Activated CD4-positive, CD25-positive, alpha-beta regulatory T cell treated with anti-CD3 and anti-CD28 coated beads, Interleukin-2, amount 50 U/mL, for 16 hours (primary cell): ENCODE measurements at regions not wholly inside any gene's neighbourhood (a gene's known extent, or its start where the extent isn't known, plus 50 kb on each side); places are given as distances from the start of the nearest gene placed in this dataset.
A peak's percentile ranks its signal among the peaks of the same experiment; 100 is the strongest.
"Not testable (repeated sequence)": the region's sequence is repeated elsewhere in the genome, so short reads cannot be mapped to it uniquely, and the experiment has no call there.

Source experiments
- DNase-seq: peaks from one replicate; pipeline ENCODE4 v3.0.0-alpha.2; 2020; ENCODE audit warnings: low read depth, low spot score

- DNase-seq: no peak
Measured at GRCh38 chr6:25124216-25124715, 154.9 kb upstream of the CARMIL1 start.

- DNase-seq: no peak
Measured at GRCh38 chr6:25125736-25126135, 153.4 kb upstream of the CARMIL1 start.

- DNase-seq: no peak
Measured at GRCh38 chr6:25127076-25127837, 151.9 kb upstream of the CARMIL1 start.

DNA sequence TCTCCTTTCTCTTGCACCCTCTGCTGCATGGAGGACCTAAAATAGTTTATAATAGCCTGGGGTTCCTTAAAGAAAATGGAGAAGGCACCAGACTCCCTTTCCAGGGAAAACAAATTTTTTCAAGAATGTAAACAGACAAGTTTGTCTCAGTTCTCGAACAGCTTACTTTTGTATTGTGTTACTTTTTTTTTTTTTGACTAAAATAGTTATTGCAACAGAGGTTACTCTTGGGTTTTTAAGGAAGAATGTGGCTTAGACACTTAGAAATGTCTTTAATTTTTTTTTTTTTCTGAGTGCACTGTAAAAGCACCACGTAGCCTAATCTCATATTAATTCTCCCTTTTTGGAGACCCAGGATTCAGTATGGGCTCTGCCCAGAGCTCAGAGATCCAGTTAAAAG, 148.7 kb upstream of the CARMIL1 start:
- DNase-seq: no peak

DNA sequence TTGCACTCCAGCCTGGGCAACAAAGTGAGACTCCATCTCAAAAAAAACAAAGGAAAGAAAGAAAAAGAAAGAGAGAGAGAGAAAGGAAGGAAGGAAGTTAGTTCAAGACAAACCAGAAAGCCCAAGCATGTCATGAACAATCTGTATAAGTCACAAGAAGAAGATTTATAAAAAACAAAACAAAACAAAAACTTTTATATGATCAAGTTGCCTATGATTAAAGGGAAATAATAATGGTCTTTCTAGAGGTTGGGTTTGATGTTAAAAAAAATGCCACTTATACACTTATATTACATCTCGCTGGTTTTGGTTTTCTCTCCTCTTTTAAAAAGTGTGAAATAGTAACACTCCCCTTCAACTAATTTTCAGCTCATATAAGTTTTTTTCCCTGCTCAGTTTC, 146.2 kb upstream of the CARMIL1 start:
- DNase-seq: no peak

GRCh38 chr6:25133568-25133967, 145.6 kb upstream of the CARMIL1 start:
- DNase-seq: no peak

DNA sequence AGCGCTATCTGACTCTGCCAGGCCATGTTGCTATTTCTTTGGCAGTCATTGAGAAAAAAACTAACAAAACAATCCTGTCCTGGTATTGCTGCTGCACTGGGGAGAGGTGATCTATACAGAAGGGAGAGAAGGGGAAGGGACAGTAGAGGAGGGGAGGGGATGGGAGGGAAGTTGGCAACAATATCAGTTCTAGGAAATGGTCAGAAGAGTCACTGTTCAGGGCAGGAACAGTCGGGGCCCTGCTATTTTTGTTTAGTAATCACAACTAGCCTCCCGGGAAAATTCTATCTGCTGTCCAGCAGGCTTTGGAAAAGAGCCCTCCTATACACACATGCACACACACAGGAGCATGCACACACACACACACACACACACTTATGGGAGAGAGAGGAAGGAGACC, 142.3 kb upstream of the CARMIL1 start:
- DNase-seq: no peak

- no peak for DNase-seq
Measured at GRCh38 chr6:25137480-25137879, 141.7 kb upstream of the CARMIL1 start.

DNA sequence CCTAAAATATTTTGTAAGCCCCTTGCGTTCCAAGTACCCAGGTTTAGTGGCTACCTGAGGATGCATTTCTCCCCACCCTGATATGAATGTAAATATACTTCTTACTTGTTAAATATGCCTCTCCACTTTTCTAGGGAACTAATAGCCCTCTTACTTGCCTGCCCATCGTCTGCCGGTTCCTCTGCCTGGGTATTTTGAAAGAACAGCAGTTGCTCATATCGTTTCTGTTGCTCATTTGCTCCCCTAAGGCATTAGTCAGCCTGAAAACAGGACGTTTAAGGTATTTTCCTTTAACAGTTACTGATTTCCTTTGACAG, 141.3 kb upstream of the CARMIL1 start:
- DNase-seq: no peak

- peak; percentile 48 for DNase-seq
Measured at GRCh38 chr6:25138233-25138933, 140.8 kb upstream of the CARMIL1 start.

- DNase-seq: no peak
Measured at GRCh38 chr6:25138934-25139415, 140.2 kb upstream of the CARMIL1 start.

DNA sequence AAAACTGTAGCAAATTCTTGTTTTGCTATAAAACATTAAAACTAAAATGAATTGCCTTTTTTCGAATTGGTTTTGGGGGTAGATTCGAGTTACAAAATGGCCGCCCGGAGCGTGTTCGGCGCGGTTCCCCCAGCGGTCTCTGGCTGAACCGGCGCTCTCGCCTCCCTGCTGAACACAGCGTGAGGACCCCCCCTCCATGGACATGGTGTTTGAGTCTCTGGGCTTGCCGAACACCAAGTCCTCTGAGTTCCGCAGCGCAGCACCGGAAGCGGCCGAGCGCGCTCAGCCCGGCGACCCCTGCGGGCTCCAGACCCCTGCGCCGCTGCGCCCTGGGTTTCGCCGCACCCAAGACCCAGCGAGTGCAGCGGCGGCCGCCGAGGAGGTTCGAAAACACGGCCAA, 139.6 kb upstream of the CARMIL1 start:
- DNase-seq: not testable (repeated sequence)

DNA sequence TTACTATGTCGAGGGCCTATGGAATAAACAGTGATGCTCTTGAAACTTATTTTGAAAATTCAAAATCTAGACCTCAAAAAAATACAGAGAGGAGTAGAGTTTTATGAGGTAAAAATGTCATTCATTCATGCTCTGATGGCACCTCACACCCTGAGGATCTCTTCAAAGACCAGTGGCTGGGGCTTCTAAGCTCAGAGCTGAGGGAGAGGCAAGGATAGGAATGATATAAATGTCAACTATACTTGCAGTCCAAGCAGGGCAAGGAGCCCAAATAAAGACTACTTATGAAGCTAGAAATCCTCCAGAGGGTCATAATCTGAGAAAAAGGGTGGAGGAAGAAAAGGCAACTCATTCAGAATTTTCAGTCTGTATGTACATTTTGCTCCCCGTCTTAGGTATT, 136.7 kb upstream of the CARMIL1 start:
- no peak for DNase-seq

DNA sequence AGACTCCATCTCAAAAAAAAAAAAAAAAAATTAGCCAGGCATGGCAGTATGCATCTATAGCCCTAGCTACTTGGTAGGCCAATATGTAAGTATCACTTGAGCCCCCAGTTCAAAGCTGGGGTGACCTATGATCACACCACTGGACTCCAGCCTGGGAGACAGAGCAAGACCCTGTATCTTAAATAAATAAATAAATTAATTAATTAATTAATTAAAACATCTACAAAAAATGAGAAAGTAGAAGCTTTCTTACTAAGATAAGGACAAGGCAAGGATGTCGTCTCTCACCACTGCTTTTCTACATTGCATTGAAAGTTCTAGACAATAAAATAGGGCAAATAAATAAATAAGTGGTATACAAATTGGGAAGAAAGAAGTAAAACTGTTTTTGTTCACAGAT, 134.3 kb upstream of the CARMIL1 start:
- no peak for DNase-seq

DNA sequence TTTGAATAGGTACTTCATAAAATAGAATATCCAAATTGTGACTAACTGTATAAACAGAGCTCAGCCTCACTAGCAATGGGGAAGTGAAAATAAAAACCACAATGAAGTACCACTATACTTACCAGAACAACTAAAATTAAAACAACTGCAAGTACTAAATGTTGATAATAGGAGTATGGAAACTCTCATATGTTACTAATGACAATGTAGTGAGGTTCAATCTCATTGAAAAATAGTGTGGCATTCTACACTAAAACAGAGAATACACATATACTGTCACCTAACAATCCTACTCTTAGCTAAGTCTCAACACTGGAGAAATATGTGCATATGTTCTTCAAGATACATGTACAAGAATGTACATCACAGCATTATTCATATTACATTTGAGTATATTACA, 132.0 kb upstream of the CARMIL1 start:
- no peak for DNase-seq

DNA sequence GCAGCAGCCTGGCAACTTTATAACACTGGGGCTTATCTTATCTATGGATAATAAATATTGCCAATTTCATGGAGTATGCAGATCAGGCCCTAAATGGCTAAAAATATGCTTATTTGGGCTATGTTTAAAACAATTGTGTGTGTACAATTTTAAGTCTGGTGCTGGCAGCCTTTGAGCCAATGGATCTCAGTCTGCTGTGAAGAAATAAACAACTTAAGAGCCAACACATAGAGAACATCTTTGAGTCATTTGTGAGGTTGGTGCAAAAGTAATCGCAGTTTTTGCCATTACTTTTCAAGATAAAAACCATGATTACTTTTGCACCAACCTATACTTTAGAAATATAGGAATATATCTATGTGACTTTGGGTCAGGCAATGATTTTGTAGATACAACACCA, 129.1 kb upstream of the CARMIL1 start:
- no peak for DNase-seq

GRCh38 chr6:25150863-25151262, 128.3 kb upstream of the CARMIL1 start:
- DNase-seq: no peak

DNA sequence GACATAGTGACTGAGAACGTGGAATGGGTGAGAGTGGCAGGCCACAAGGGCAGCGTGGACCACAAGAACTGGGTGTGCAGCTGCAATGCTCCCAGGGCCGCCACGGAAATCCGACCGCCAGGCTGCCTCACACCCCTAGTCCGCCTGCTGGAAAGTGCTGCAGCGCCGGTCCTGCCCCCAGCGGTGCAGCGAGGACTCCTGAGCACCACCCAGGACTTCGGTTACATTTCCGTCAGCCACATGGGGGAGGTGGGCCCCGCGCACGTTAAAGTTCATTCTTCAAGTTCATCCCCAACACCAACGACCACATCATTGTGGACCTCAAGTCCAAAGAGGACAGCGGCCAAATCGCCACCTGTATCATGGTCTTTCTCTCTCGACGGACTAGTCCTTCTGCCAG, 126.1 kb upstream of the CARMIL1 start:
- no peak for DNase-seq

GRCh38 chr6:25154034-25154596, 125.1 kb upstream of the CARMIL1 start:
- no peak for DNase-seq

GRCh38 chr6:25155211-25155610, 124.0 kb upstream of the CARMIL1 start:
- DNase-seq: no peak

GRCh38 chr6:25156123-25156522, 123.1 kb upstream of the CARMIL1 start:
- DNase-seq: no peak

GRCh38 chr6:25157183-25157582, 122.0 kb upstream of the CARMIL1 start:
- DNase-seq: no peak

- DNase-seq: no peak
Measured at GRCh38 chr6:25157842-25158241, 121.3 kb upstream of the CARMIL1 start.
